ENCODE measurements at regions not wholly inside any gene's neighbourhood (a gene's known extent, or its start where the extent isn't known, plus 50 kb on each side); places are given as distances from the start of the nearest gene placed in this dataset.

DNA sequence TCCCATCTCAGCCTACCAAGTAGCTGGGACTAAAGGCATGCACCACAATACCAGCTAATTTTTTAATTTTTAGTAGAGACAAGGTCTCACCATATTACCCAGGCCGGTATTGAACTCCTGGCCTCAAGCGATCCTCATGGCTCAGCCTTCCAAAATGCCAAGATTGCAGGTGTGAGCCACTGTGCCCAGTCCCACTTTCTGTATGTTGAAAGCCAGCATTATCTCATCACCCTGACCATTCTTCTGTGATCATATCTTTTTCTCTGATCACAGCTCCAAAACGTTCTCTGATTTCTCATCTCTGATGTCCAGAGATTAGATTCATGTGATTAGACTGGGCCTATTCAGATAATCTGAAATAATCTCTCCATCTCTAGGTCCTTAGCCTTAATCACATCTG, 337.7 kb downstream of the TPBG start:
- TF ChIP-seq, protein P1, sequence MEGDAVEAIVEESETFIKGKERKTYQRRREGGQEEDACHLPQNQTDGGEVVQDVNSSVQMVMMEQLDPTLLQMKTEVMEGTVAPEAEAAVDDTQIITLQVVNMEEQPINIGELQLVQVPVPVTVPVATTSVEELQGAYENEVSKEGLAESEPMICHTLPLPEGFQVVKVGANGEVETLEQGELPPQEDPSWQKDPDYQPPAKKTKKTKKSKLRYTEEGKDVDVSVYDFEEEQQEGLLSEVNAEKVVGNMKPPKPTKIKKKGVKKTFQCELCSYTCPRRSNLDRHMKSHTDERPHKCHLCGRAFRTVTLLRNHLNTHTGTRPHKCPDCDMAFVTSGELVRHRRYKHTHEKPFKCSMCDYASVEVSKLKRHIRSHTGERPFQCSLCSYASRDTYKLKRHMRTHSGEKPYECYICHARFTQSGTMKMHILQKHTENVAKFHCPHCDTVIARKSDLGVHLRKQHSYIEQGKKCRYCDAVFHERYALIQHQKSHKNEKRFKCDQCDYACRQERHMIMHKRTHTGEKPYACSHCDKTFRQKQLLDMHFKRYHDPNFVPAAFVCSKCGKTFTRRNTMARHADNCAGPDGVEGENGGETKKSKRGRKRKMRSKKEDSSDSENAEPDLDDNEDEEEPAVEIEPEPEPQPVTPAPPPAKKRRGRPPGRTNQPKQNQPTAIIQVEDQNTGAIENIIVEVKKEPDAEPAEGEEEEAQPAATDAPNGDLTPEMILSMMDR (conservative IDR thresholded peaks at IDR 0.05), result no peak
- TF ChIP-seq ZFX (IDR thresholded peaks at IDR 0.05), result no peak

All from C4-2B (cell line).